Activated naive CD4-positive, alpha-beta T cell treated with Interleukin-2 at 50 U/mL for 16 hours (primary cell): ENCODE measurements at regions not wholly inside any gene's neighbourhood (a gene's known extent, or its start where the extent isn't known, plus 50 kb on each side); places are given as distances from the start of the nearest gene placed in this dataset.

Source experiments
- DNase-seq: peaks from one replicate; pipeline ENCODE4 v3.0.0-alpha.2; 2020

GRCh38 chr4:145427991-145428390 lies 53.7 kb upstream of the SMAD1 start:
- no peak for DNase-seq

- DNase-seq: no peak
These were observed 54.4 kb upstream of the SMAD1 start for GRCh38 chr4:145427221-145427620.

GRCh38 chr4:145423017-145423708 lies 58.5 kb upstream of the SMAD1 start:
- DNase-seq: no peak

- no peak for DNase-seq
These were observed 60.9 kb upstream of the SMAD1 start for GRCh38 chr4:145420595-145421214.

DNA sequence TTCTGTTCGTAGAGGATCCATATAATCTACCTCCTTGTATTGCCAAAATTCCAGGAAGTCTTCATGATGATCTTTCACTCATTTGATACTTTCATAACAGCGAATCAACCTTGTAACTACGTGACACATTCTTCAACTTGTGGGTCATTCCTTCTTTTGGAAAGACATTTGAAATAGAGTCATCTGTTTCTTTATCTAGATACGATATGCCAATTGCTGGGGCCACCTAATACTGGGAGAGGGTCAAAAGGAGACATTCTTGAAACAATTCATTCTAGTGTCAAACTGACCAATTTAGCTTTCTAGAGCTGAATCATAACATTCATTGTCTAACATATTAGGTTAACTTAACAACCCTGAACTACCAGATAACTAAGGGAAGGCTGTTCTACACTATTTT lies 62.9 kb upstream of the SMAD1 start:
- no peak for DNase-seq

- DNase-seq: no peak
These were observed 64.1 kb upstream of the SMAD1 start for GRCh38 chr4:145417348-145418130.

- no peak for DNase-seq
These were observed 66.8 kb upstream of the SMAD1 start for GRCh38 chr4:145414841-145415240.

- no peak for DNase-seq
These were observed 67.4 kb upstream of the SMAD1 start for GRCh38 chr4:145414226-145414625.

DNA sequence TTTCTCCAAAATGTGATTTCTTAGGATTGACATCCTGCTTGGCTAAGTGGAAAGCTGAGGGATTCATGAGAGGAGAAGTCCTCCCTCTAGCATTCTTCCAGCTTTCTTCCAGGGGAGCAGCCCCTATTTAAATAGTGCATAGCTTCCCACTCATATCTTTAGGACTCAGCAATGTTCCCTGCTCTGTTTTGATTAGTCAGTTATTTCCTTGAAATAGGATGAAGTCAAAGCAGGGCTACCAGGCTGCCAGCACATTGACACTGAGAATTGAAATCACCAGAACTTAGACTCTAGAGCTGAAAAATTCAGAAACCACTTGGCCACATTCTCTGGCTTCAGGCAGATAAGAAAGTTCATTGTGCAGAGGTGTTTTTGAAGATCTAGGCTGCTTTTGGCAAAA lies 74.7 kb upstream of the SMAD1 start:
- DNase-seq: no peak

DNA sequence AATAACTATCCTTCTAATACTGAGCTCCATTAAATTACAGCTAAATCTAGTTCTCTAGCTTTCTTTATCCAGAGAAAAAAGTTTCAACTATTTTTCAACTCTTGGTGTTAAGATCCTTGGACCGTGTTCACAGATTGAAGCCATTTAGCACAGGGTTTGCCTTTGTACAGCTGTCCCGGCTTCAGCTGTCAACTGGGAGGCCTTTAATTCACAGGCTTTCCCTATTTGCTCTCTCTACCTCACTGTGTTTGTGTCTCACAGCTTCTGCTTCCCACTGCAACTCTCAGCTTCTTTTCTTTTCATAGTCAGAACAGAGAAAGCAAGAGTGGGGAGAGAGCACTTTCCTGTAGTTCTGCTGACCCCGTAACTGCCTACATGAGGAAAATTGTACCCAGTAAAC lies 76.9 kb upstream of the SMAD1 start:
- no peak for DNase-seq

- no peak for DNase-seq
These were observed 85.1 kb upstream of the SMAD1 start for GRCh38 chr4:145396581-145396980.

DNA sequence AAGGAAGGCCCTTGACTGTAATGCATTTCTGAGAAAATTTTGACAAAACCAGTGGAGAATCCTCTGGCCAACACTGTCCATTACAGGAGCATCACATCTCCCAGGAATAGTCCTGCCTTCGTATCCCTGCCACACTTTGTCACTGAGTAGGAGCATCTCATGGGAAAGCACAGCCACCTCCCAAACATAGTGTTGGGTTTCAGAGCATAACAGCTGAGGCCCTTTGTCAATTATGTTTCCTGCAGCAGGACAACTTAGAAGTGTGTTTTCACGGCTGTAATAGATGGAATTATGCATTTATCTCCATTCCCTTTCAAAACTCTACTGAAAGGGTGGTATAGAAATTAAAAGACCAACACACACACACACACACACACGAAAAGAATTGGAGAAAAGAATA lies 91.1 kb upstream of the SMAD1 start:
- no peak for DNase-seq

- DNase-seq: no peak
These were observed 92.1 kb upstream of the SMAD1 start for GRCh38 chr4:145389550-145389949.

GRCh38 chr4:145388043-145388442 lies 93.6 kb upstream of the SMAD1 start:
- DNase-seq: no peak

DNA sequence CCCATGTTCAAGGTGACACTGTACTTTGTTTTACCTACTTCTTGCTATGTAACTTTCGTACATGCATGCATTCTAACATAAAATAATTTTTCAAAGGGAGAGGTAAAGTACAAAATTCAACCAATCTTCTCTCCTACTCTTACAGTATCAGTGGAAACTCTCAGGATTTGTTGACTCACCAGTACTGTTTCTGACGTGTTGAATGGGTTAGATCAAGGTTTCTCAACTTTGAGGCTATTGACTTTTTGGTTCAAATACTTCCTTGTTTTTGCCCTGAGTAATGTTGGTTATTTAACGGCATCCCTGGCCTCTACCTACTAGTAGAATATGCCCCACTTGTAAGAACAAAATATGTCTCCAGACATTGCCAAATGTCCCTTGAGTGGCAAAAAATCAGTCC lies 94.6 kb upstream of the SMAD1 start:
- no peak for DNase-seq

- no peak for DNase-seq
These were observed 100.5 kb upstream of the SMAD1 start for GRCh38 chr4:145381163-145381562.

- DNase-seq: no peak
These were observed 101.5 kb upstream of the SMAD1 start for GRCh38 chr4:145380123-145380522.

- no peak for DNase-seq
These were observed 106.2 kb upstream of the SMAD1 start for GRCh38 chr4:145375416-145375815.

DNA sequence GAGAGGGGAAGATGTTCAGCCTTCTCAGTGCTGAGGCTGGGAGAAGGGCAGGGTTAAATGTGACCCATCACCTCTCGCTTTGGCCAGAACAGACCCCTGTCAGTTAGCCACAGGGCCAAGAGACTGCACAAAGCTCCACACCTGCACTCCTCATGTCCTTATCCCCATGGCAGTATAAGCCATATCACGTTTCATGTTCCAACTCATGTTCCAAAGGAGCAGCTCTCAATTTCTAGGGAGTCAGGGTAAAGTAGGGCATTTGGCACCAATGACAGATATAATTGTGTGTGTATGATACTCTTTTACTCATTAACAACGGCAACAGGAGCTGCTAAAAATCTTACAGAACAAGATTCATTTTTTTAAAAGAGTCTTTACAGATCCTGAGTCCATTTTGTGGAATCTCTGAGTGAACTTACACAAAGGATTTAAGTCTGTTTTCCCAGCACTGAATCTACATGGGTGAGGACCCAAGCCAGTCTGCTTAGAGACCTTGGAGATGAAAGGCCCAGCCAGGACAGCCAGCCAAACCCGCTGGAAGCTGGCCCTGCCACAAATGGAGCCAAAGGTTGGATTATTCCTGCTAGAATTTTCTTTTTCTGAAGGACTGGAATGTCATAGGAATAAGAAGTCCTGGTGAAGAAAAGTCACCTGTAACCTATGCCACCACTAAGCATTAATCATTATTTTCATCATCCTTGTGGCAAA lies 129.1 kb upstream of the SMAD1 start:
- no peak for DNase-seq

GRCh38 chr4:145351922-145352321 lies 129.7 kb upstream of the SMAD1 start:
- DNase-seq: no peak

- DNase-seq: no peak
These were observed 130.5 kb upstream of the SMAD1 start for GRCh38 chr4:145351162-145351561.

- no peak for DNase-seq
These were observed 133.4 kb upstream of the SMAD1 start for GRCh38 chr4:145348291-145348690.

- DNase-seq: no peak
These were observed 134.0 kb upstream of the SMAD1 start for GRCh38 chr4:145347684-145348083.

DNA sequence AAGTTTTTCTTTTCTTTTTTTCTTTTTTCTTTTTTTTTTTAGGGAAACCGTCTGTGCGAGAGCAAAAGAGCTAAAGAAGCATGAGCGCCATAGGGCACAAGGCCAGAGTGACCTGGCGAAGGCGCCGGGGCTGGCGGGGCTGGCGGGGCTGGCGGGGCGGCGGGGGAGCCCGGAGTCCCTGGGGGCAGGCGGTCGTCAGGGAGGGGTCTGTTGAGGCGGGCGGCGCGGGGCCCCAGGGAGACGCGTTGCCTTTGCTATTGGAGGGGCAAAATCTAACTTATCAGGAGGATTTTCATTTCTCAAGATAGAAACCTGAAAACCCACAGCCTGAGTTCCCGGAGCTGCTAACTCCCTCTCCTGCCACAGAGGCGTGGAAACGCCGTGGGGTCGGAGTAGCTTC lies 135.6 kb upstream of the SMAD1 start:
- DNase-seq: no peak
